GM18511 (cell line): ENCODE measurements at regions not wholly inside any gene's neighbourhood (a gene's known extent, or its start where the extent isn't known, plus 50 kb on each side); places are given as distances from the start of the nearest gene placed in this dataset.

Experiments used
- ATAC-seq: cut with Tn5 transposase; IDR thresholded peaks from one replicate; pipeline ENCODE4 v1.9.1; 2021; ENCODE audit warnings: mild to moderate bottlenecking, moderate library complexity; ENCODE audit not compliant: unreplicated experiment

GRCh38 chr10:44326474-44327030 is 58.3 kb downstream of the CXCL12 start:
- ATAC-seq: no peak

- no peak for ATAC-seq
Measured at GRCh38 chr10:44325596-44326307, 59.1 kb downstream of the CXCL12 start.

- no peak for ATAC-seq
Measured at GRCh38 chr10:44325157-44325556, 59.7 kb downstream of the CXCL12 start.

GRCh38 chr10:44323838-44324237 is 61.1 kb downstream of the CXCL12 start:
- no peak for ATAC-seq

GRCh38 chr10:44322137-44322536 is 62.8 kb downstream of the CXCL12 start:
- ATAC-seq: no peak

GRCh38 chr10:44320756-44321155 is 64.1 kb downstream of the CXCL12 start:
- no peak for ATAC-seq

- ATAC-seq: no peak
Measured at GRCh38 chr10:44317856-44318255, 67.0 kb downstream of the CXCL12 start.

- ATAC-seq: no peak
Measured at GRCh38 chr10:44316922-44317215, 68.0 kb downstream of the CXCL12 start.

- ATAC-seq: no peak
Measured at GRCh38 chr10:44316187-44316921, 68.5 kb downstream of the CXCL12 start.

GRCh38 chr10:44314802-44315460 is 70.0 kb downstream of the CXCL12 start:
- no peak for ATAC-seq

- no peak for ATAC-seq
Measured at GRCh38 chr10:44313761-44314165, 71.1 kb downstream of the CXCL12 start.

- ATAC-seq: no peak
Measured at GRCh38 chr10:44312401-44312800, 72.5 kb downstream of the CXCL12 start.

- ATAC-seq: no peak
Measured at GRCh38 chr10:44311563-44312051, 73.3 kb downstream of the CXCL12 start.

GRCh38 chr10:44310762-44311562 is 73.9 kb downstream of the CXCL12 start:
- peak; percentile 92 for ATAC-seq

GRCh38 chr10:44309939-44310761 is 74.7 kb downstream of the CXCL12 start:
- ATAC-seq: no peak

GRCh38 chr10:44309361-44309760 is 75.5 kb downstream of the CXCL12 start:
- ATAC-seq: no peak

GRCh38 chr10:44308935-44309334 is 76.0 kb downstream of the CXCL12 start:
- no peak for ATAC-seq

GRCh38 chr10:44307691-44308090 is 77.2 kb downstream of the CXCL12 start:
- no peak for ATAC-seq

- ATAC-seq: no peak
Measured at GRCh38 chr10:44306762-44307161, 78.1 kb downstream of the CXCL12 start.

GRCh38 chr10:44306147-44306710 is 78.7 kb downstream of the CXCL12 start:
- ATAC-seq: no peak
